ENCODE measurements at regions not wholly inside any gene's neighbourhood (a gene's known extent, or its start where the extent isn't known, plus 50 kb on each side); places are given as distances from the start of the nearest gene placed in this dataset.

DNA sequence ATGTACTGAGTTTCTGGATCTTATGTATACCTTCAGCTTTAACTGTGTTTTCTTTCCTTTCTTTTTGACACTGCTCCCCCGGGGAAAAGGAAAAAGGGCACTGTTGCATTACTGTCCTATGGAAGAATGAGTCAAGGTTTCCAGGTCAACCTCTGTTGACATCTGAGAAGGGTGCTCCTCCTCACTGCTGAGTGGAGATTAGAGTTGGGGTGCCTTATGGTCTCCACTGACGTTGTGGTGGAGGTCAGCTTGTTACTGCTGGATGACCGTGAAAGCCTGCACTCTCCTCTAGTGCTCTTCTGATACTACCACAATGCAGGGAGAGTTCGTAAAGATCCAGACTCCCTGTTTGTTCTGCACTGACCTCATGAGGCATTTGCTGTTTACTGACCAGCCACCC, 252.1 kb upstream of the GRM7 start:
- H3K36me3 Mint-ChIP-seq = peaks cover 0 to 6% (median 0%) of the 10 kb centered on the region in 3 donors
- ATAC-seq = no peak
- H3K4me3 Mint-ChIP-seq = no peak overlapping the region
- no peaks in the 10 kb centered on the region for H3K27me3 Mint-ChIP-seq
- no peak for DNase-seq
- no peak overlapping the region for H3K27ac Mint-ChIP-seq
- H3K4me1 Mint-ChIP-seq = no peaks in the 10 kb centered on the region
- peaks cover 0 to 31% (median 7%) of the 10 kb centered on the region in 9 donors for H3K9me3 Mint-ChIP-seq
- POLR2A ChIA-PET = no interaction called here

DNA sequence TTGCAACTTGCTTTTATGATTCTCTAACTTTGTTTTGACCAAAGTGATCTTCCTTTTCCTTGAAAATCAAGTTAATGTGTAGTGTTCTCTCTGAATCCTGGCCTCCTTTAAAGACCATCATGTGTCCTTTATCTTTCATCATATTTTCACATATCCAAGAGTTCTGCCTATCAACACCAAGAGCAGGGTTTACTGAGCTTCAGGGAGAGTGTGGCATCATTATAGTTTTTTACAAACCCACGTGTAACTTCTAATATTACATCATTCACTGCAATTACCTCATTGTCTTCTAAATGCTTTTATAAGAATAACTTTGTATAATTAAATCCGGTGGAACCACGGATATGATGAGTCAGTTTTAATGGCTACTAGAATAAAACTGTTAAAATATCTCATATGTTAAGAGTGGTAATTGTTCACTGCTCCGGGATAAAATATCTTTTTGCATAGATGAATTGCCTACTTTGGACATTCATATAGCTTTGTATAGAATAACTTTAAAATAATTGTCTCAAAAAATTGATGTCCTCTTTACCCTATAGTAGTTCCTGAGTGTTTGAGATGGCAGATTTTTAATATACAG, 248.8 kb upstream of the GRM7 start:
- POLR2A ChIA-PET = interaction anchor here (0.6 kb wide), 1 partner anchor 11 kb away, joined by 3 read pairs; no protein-coding TSS in a partner anchor
- Mint-ChIP-seq H3K27ac (no peak overlapping the region), H3K4me1 (no peaks in the 10 kb centered on the region), H3K36me3 (peaks cover 0 to 6% (median 0%) of the 10 kb centered on the region in 3 donors), H3K27me3 (no peaks in the 10 kb centered on the region), H3K4me3 (no peak overlapping the region), H3K9me3 (peaks cover 0 to 22% (median 7%) of the 10 kb centered on the region in 9 donors)
- ATAC-seq (no peak), DNase-seq (no peak)

- DNase-seq = no peak
- Mint-ChIP-seq H3K27ac (no peak overlapping the region), H3K4me3 (no peak overlapping the region), H3K27me3 (no peaks in the 10 kb centered on the region), H3K36me3 (no peaks in the 10 kb centered on the region), H3K9me3 (peaks cover 0 to 22% (median 5%) of the 10 kb centered on the region in 9 donors), H3K4me1 (no peaks in the 10 kb centered on the region)
- POLR2A ChIA-PET = interaction anchor here (0.6 kb wide), 1 partner anchor 774 kb away, joined by 3 read pairs; no protein-coding TSS in a partner anchor
- no peak for ATAC-seq
Observed at GRCh38 chr3:6622260-6622659, 238.7 kb upstream of the GRM7 start.

DNA sequence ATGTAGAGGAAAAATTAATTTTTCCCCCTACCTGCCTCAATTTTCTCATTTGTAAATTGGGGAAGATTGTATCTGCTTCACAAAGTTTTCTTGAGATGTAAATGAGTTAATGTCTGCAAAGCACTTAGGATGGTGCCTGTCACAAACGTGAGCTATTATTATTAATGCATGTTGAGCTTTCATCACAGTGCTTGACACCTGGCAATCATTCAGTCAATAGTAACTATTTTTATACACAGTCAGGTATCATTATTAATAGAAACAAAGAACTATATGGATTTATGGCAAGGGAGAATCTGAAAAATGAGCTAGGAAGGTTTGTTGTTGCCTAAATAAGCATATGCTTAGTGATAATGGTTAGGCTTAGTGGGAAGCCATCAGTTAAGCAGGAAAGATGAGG, 238.2 kb upstream of the GRM7 start:
- Mint-ChIP-seq H3K36me3 (no peaks in the 10 kb centered on the region), H3K27ac (no peak overlapping the region), H3K27me3 (no peaks in the 10 kb centered on the region), H3K4me3 (no peak overlapping the region), H3K4me1 (no peaks in the 10 kb centered on the region), H3K9me3 (peaks cover 0 to 22% (median 5%) of the 10 kb centered on the region in 9 donors)
- ATAC-seq = no peak
- POLR2A ChIA-PET = interaction anchor here (0.7 kb wide), 1 partner anchor 11 kb away, joined by 3 read pairs; no protein-coding TSS in a partner anchor
- DNase-seq = no peak

DNA sequence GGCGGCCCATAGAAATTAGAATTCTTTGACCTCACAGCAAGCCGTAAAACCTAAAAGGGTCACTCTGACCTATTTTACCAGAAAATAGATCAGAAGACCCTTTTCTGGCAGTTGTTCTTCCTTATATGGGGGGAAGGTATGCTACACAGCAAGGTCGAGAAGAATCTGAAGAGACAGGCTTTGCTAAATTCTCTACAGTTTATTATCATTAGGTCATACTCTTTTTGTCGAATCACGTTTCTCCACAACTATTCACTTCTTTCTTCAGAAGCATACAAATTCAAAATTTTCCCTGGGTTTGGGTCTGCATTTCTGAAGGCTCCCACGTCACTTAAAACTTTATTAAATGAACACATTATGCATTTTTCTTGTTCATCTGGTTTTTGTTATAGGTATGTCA, 229.5 kb upstream of the GRM7 start:
- DNase-seq (no peak), ATAC-seq (no peak)
- Mint-ChIP-seq H3K27ac (no peak overlapping the region), H3K4me3 (no peak overlapping the region), H3K9me3 (peaks cover 0 to 9% (median 3%) of the 10 kb centered on the region in 9 donors), H3K36me3 (no peaks in the 10 kb centered on the region), H3K4me1 (no peaks in the 10 kb centered on the region), H3K27me3 (no peaks in the 10 kb centered on the region)
- POLR2A ChIA-PET = no interaction called here

DNA sequence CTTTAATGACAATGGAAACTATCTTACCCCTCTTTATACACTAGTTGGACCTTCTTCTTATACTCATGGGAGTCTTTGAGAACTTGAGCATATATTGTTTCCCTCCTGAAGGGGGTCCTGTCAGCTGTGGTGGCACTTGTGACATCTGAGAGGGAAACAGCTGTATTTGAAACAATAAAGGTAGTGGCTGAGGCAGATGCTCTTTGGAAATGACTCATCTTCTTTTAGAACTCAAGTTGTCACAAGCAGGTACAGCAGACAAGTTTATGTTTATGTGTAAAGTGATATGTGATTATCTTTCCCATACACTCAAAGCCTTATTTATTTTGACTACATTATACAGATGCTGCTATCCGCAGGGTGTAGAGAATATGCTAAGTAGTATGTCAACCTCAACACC, 220.0 kb upstream of the GRM7 start:
- H3K4me1 Mint-ChIP-seq = no peaks in the 10 kb centered on the region
- H3K4me3 Mint-ChIP-seq = no peak overlapping the region
- peaks cover 0 to 33% (median 7%) of the 10 kb centered on the region in 9 donors for H3K9me3 Mint-ChIP-seq
- H3K36me3 Mint-ChIP-seq = no peaks in the 10 kb centered on the region
- H3K27ac Mint-ChIP-seq = no peak overlapping the region
- DNase-seq (no peak), ATAC-seq (no peak)
- no peaks in the 10 kb centered on the region for H3K27me3 Mint-ChIP-seq
- POLR2A ChIA-PET = no interaction called here

GRCh38 chr3:6644070-6644929, 216.6 kb upstream of the GRM7 start:
- Mint-ChIP-seq H3K27ac (no peak overlapping the region), H3K4me3 (no peak overlapping the region), H3K36me3 (no peaks in the 10 kb centered on the region), H3K4me1 (no peaks in the 10 kb centered on the region), H3K9me3 (peaks cover 0 to 24% (median 4%) of the 10 kb centered on the region in 9 donors), H3K27me3 (no peaks in the 10 kb centered on the region)
- DNase-seq = no peak
- POLR2A ChIA-PET = no interaction called here
- no peak for ATAC-seq

GRCh38 chr3:6654670-6655069, 206.2 kb upstream of the GRM7 start:
- DNase-seq (no peak), ATAC-seq (no peak)
- Mint-ChIP-seq H3K4me3 (no peak overlapping the region), H3K4me1 (no peaks in the 10 kb centered on the region), H3K36me3 (peaks cover 0 to 9% (median 0%) of the 10 kb centered on the region in 3 donors), H3K9me3 (peaks cover 7 to 49% (median 25%) of the 10 kb centered on the region in 9 donors), H3K27me3 (peaks cover 0 to 5% (median 0%) of the 10 kb centered on the region in 5 donors), H3K27ac (no peak overlapping the region)
- POLR2A ChIA-PET = no interaction called here

DNA sequence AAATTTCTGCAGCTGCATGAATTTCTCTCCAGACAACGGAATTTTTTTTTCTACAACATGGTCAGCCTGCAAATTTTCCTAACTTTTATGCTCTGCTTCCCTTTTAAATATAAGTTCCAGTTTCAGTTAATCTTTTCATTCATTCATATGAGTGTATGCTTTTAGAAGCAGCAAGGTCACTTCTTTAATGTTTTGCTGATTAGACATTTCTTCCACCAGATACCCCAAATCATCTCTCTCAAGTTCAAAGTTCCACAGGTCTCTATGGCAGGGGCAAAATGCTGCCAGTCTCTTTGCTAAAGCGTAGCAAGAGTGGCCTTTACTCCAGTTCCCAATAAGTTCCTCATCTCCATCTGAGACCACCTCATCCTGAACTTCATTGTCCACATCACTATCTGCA, 205.6 kb upstream of the GRM7 start:
- DNase-seq (no peak), ATAC-seq (no peak)
- peaks cover 0 to 9% (median 0%) of the 10 kb centered on the region in 3 donors for H3K36me3 Mint-ChIP-seq
- H3K9me3 Mint-ChIP-seq = peaks cover 7 to 46% (median 25%) of the 10 kb centered on the region in 9 donors
- H3K27ac Mint-ChIP-seq = no peak overlapping the region
- POLR2A ChIA-PET = no interaction called here
- peaks cover 0 to 5% (median 0%) of the 10 kb centered on the region in 5 donors for H3K27me3 Mint-ChIP-seq
- no peaks in the 10 kb centered on the region for H3K4me1 Mint-ChIP-seq
- no peak overlapping the region for H3K4me3 Mint-ChIP-seq

GRCh38 chr3:6657591-6657990, 203.3 kb upstream of the GRM7 start:
- DNase-seq (no peak), ATAC-seq (no peak)
- POLR2A ChIA-PET = no interaction called here
- H3K4me3 Mint-ChIP-seq = no peak overlapping the region
- peaks cover 0 to 4% (median 0%) of the 10 kb centered on the region in 5 donors for H3K27me3 Mint-ChIP-seq
- H3K27ac Mint-ChIP-seq = no peak overlapping the region
- H3K36me3 Mint-ChIP-seq = peaks cover 0 to 12% (median 0%) of the 10 kb centered on the region in 3 donors
- no peaks in the 10 kb centered on the region for H3K4me1 Mint-ChIP-seq
- H3K9me3 Mint-ChIP-seq = peaks cover 12 to 47% (median 25%) of the 10 kb centered on the region in 9 donors

DNA sequence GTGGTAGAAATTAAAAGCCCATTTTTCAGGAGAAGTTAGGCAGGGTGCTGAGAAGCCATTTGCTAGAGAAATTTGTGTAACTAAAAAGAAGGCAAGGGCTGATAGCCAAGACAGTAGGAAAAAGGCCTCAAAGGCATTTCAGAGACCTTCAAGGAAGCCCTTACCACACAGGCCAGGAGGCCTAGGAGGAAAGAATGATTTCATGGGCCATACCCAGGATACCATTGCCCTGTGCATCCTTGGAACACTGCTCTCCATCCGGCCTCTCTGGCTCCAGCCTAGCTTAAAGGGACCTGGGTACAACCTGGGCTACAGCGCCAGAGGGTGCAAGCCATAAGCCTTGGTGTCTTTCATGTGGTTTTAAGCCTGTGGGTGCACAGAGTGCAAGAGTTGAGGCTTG, 193.6 kb upstream of the GRM7 start:
- Mint-ChIP-seq H3K4me1 (peaks cover 0 to 2% (median 0%) of the 10 kb centered on the region in 4 donors), H3K27me3 (peaks cover 0 to 4% (median 0%) of the 10 kb centered on the region in 5 donors), H3K27ac (no peak overlapping the region), H3K36me3 (peaks cover 0 to 13% (median 0%) of the 10 kb centered on the region in 3 donors), H3K9me3 (peaks cover 6 to 50% (median 25%) of the 10 kb centered on the region in 9 donors), H3K4me3 (no peak overlapping the region)
- ATAC-seq (no peak), DNase-seq (no peak)
- POLR2A ChIA-PET = no interaction called here

DNA sequence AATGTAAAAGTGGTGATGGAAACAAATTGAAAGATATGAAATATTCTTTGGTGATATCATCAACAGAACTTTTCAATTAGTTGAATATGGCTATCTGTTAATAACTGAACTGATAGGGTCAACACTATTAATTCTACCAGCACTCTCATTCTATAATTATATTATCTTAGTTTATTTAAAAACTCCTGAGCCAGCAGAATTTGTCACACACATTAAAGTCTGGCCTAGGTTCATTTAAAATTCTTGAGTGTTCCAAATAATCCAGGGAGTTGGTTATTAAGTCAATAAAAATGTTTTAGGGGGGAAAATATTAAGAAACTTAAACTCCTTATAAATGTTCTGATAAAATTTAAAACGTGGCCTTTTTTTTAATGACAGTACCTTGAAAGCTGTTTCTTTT, 189.6 kb upstream of the GRM7 start:
- ATAC-seq (no peak), DNase-seq (no peak)
- Mint-ChIP-seq H3K4me1 (peaks cover 0 to 2% (median 0%) of the 10 kb centered on the region in 4 donors), H3K27ac (no peak overlapping the region), H3K36me3 (peaks cover 0 to 7% (median 0%) of the 10 kb centered on the region in 3 donors), H3K4me3 (no peak overlapping the region), H3K27me3 (peaks cover 0 to 4% (median 0%) of the 10 kb centered on the region in 5 donors), H3K9me3 (peaks cover 7 to 33% (median 23%) of the 10 kb centered on the region in 9 donors)
- POLR2A ChIA-PET = no interaction called here

DNA sequence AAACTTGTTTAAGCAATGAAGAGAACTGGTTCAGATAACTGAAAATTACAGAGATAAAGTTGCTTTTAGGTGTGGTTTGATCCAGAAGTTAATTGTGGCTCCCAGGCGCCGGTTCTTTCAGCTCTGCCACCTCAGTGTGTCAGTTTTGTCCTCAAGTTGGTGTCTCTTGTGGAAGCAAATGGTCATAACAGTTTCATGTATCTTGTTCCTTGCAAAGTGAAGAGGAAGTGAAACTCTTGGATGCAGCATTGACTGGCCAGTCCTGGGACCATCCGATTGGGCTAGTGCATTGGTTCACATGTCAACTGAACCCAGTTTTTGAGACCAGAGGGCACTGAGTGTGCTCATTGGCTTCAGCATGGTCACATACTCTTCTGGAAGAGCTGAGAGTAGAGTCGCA, 181.4 kb upstream of the GRM7 start:
- no peaks in the 10 kb centered on the region for H3K4me1 Mint-ChIP-seq
- no peak overlapping the region for H3K4me3 Mint-ChIP-seq
- H3K36me3 Mint-ChIP-seq = no peaks in the 10 kb centered on the region
- H3K9me3 Mint-ChIP-seq = peaks cover 0 to 16% (median 6%) of the 10 kb centered on the region in 9 donors
- DNase-seq = no peak
- no peak for ATAC-seq
- no peaks in the 10 kb centered on the region for H3K27me3 Mint-ChIP-seq
- POLR2A ChIA-PET = no interaction called here
- H3K27ac Mint-ChIP-seq = no peak overlapping the region

All from naive thymus-derived CD8-positive, alpha-beta T cell (primary cell).